ENCODE measurements at regions not wholly inside any gene's neighbourhood (a gene's known extent, or its start where the extent isn't known, plus 50 kb on each side); places are given as distances from the start of the nearest gene placed in this dataset.

DNA sequence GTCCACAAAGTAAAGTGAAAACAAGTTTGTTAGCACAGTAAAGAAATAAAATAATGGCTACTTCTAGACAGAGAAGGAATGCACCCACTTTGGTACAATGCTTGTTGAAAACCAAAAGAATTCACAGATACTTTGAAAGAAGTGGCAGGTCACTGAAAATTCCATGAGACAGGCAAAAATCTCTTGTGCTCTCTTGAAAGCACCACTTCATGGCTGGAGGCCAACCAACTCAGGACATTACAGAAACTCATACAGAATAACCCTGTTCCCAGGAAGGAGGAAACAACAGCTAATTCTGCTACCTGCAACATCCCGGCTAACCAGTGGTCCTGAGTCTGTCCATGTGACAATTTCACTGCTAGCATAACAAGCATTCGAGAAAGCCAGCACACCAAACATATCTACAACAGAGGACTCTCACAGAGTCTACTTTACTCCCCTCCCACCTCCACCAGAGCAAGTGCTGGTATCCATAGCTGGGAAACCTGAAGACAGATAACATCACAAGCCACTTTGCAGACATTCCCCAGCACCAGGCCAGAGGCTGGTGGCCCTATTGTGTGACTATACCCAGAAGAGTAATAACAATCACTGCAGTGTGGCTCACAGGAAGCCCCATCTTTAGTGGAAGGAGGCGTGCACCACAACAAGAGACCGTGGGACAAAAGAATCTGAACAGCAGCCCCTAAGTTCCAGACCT is 255.3 kb upstream of the SLITRK3 start:
- Histone ChIP-seq H3K27ac (no peak overlapping the region), H3K4me1 (no peaks in the 10 kb centered on the region), H3K36me3 (no peaks in the 10 kb centered on the region), H3K4me3 (no peak overlapping the region), H3K27me3 (no peaks in the 10 kb centered on the region), H3K9me3 (no peaks in the 10 kb centered on the region)
- intact Hi-C loops (cut with DNase I), result no loop called here
- TF ChIP-seq, protein P1, sequence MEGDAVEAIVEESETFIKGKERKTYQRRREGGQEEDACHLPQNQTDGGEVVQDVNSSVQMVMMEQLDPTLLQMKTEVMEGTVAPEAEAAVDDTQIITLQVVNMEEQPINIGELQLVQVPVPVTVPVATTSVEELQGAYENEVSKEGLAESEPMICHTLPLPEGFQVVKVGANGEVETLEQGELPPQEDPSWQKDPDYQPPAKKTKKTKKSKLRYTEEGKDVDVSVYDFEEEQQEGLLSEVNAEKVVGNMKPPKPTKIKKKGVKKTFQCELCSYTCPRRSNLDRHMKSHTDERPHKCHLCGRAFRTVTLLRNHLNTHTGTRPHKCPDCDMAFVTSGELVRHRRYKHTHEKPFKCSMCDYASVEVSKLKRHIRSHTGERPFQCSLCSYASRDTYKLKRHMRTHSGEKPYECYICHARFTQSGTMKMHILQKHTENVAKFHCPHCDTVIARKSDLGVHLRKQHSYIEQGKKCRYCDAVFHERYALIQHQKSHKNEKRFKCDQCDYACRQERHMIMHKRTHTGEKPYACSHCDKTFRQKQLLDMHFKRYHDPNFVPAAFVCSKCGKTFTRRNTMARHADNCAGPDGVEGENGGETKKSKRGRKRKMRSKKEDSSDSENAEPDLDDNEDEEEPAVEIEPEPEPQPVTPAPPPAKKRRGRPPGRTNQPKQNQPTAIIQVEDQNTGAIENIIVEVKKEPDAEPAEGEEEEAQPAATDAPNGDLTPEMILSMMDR (IDR thresholded peaks at IDR 0.05), result no peak
- DNase-seq (ENCODE audit: low spot score in 2 of 2), result no peak

DNA sequence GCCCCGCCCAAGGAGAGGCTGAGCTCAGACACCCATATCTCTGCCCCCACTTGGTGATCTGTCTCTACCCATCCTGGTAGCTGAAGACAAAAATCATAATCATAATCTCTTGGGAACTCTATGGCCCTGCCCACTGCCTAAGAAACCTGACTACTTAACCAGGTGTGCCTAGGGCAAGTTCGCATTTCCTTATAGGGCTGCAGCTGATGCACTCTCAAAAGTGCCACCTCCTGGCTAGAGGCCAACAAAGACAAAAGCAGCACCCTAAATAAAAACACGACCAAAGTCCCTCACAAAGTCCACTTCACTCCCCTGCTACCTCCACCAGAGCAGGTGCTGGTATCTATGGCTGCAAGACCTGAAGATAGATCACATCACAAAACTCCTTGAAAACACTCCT is 250.4 kb upstream of the SLITRK3 start:
- no peaks in the 10 kb centered on the region for H3K9me3 ChIP-seq
- no peak overlapping the region for H3K4me3 ChIP-seq
- no peaks in the 10 kb centered on the region for H3K4me1 ChIP-seq
- intact Hi-C loops (cut with DNase I), result no loop called here
- TF ChIP-seq, protein P1 (IDR thresholded peaks at IDR 0.05), result no peak
- DNase-seq (ENCODE audit: low spot score in 2 of 2), result no peak
- H3K27ac ChIP-seq, result no peak overlapping the region
- H3K27me3 ChIP-seq, result no peaks in the 10 kb centered on the region
- no peaks in the 10 kb centered on the region for H3K36me3 ChIP-seq

DNA sequence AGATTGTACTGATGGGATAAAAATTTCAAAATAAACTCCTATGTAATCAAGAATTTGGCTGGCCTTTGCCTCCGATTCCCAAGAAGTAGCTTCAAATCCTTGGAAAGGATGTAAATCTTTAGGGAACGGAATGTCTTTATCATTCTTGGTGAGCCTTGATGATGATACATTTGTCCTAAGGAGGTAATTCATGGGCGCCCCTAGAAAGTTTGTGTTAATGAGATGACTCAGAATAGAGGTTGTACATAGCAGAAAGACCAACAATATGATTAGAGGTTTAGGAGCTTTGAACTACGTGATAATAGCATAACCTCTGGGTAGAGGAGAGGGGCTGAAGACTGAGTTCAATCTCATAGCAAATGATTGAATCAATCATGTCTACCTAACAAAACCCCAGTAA is 248.6 kb upstream of the SLITRK3 start:
- no peak overlapping the region for H3K27ac ChIP-seq
- H3K4me1 ChIP-seq, result no peaks in the 10 kb centered on the region
- H3K27me3 ChIP-seq, result no peaks in the 10 kb centered on the region
- H3K9me3 ChIP-seq, result no peaks in the 10 kb centered on the region
- H3K36me3 ChIP-seq, result no peaks in the 10 kb centered on the region
- intact Hi-C loops (cut with DNase I), result no loop called here
- DNase-seq (ENCODE audit: low spot score in 2 of 2), result no peak
- no peak overlapping the region for H3K4me3 ChIP-seq
- TF ChIP-seq, protein P1 (IDR thresholded peaks at IDR 0.05), result no peak

DNA sequence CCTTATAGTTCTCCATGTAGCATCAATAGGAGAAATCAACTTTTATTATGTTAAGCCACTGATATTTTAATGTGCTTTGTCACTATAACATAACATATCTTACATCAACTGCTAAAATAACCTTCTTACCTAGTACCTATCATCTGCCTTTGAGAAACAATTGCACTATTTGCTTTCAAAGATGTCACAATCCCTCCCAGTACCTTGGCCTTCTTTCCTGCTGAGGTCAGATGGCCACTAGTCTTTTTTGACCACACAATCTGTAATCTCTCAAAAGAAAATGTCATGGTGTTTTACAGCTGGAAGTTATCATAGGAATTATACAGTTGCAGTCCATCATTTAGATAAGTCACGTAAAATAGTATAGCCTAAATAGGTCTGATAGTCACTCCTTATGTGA is 247.5 kb upstream of the SLITRK3 start:
- intact Hi-C loops (cut with DNase I), result no loop called here
- Histone ChIP-seq H3K4me1 (no peaks in the 10 kb centered on the region), H3K27ac (no peak overlapping the region), H3K4me3 (no peak overlapping the region), H3K9me3 (no peaks in the 10 kb centered on the region), H3K36me3 (no peaks in the 10 kb centered on the region), H3K27me3 (no peaks in the 10 kb centered on the region)
- TF ChIP-seq, protein P1 (IDR thresholded peaks at IDR 0.05), result no peak
- no peak for DNase-seq (ENCODE audit: low spot score in 2 of 2)

DNA sequence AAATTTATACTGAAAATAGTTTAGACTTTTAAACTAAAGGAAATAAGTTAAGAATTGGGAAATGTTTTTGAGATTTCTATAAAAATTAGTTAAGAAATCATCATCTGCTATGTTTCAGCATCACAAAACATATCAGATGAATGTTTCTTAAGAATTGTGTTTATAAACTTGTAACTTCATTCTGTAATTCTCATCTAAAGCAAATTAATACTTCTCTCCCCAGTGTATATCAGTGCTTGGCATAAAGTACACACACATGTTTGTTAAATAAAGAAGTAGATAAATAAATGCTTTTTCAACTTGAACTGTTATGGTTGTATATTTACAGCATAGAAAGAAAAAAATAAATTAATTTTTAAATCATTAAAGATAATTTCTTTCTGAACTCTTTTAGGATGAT is 245.9 kb upstream of the SLITRK3 start:
- TF ChIP-seq, protein P1 (IDR thresholded peaks at IDR 0.05), result no peak
- DNase-seq (ENCODE audit: low spot score in 2 of 2), result no peak

DNA sequence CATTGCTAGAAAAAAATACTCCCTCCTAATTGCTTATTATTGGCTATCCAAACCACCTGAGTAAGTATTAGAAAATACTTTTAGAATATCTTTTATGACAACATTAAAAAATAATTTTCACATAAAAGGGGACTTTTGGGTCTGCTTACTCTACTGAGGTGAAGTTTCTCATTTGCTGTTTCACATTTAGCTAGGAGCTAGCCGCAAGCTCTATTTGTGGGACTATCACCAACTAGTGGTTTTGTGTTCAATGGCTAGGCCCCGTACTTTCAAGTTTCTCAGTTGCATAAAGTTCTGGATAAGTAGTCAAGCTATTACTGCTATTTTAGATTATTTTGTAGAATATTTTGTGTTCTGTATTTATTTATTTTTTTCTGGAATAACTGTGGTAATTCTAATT is 244.2 kb upstream of the SLITRK3 start:
- no peaks in the 10 kb centered on the region for H3K27me3 ChIP-seq
- no peaks in the 10 kb centered on the region for H3K9me3 ChIP-seq
- no peaks in the 10 kb centered on the region for H3K4me1 ChIP-seq
- TF ChIP-seq, protein P1 (IDR thresholded peaks at IDR 0.05), result no peak
- intact Hi-C loops (cut with DNase I), result no loop called here
- no peaks in the 10 kb centered on the region for H3K36me3 ChIP-seq
- H3K4me3 ChIP-seq, result no peak overlapping the region
- H3K27ac ChIP-seq, result no peak overlapping the region
- DNase-seq (ENCODE audit: low spot score in 2 of 2), result no peak

More for the DNA sequence above, 245.9 kb upstream of the SLITRK3 start:
- Histone ChIP-seq H3K36me3 (no peaks in the 10 kb centered on the region), H3K4me1 (no peaks in the 10 kb centered on the region), H3K27ac (no peak overlapping the region), H3K4me3 (no peak overlapping the region), H3K9me3 (no peaks in the 10 kb centered on the region), H3K27me3 (no peaks in the 10 kb centered on the region)
- intact Hi-C loops (cut with DNase I), result no loop called here

Data from ascending aorta (tissue), 2 donors.